C4-2B (cell line): ENCODE measurements at regions not wholly inside any gene's neighbourhood (a gene's known extent, or its start where the extent isn't known, plus 50 kb on each side); places are given as distances from the start of the nearest gene placed in this dataset.

Source experiments
- CTCF ChIP-seq: fragments of 450-650 bp; conservative IDR thresholded peaks from 2 replicates; pipeline ENCODE4 v1.5.1; 2017; ENCODE audit warnings: mild to moderate bottlenecking
- ZFX ChIP-seq: fragments of 450-650 bp; IDR thresholded peaks from 2 replicates; pipeline ENCODE4 v1.6.1; 2017

GRCh38 chr5:84578226-84578625 is 193.5 kb upstream of the EDIL3 start:
- TF ChIP-seq CTCF, result no peak
- TF ChIP-seq ZFX, result no peak
